Fibroblast of skin of back (primary cell): ENCODE measurements at regions not wholly inside any gene's neighbourhood (a gene's known extent, or its start where the extent isn't known, plus 50 kb on each side); places are given as distances from the start of the nearest gene placed in this dataset.
"Not testable (repeated sequence)": the region's sequence is repeated elsewhere in the genome, so short reads cannot be mapped to it uniquely, and the experiment has no call there.

ENCODE experiments used
- DNase-seq: peaks from one replicate; pipeline ENCODE4 v3.0.0-alpha.2; 2013

DNA sequence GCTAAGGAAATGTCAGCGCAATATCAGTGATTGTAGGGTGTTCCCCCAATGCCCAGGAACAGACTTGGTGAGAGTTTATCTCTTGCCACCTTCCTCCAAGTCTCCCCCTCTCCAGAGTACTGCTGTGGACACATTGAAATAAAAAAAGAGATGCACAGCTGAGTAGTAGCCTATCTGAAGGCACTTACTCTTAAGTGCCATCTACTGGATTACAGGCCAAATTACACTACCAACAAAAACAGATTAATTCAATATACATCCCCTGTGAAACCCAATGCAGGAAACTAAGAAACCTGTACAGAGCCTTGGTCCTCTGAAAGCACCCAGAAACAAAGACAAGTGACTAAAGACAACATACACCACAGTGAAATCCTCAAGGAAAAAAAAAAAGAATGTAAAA lies 460.3 kb downstream of the ZIC3 start:
- peak; percentile 15 for DNase-seq

DNA sequence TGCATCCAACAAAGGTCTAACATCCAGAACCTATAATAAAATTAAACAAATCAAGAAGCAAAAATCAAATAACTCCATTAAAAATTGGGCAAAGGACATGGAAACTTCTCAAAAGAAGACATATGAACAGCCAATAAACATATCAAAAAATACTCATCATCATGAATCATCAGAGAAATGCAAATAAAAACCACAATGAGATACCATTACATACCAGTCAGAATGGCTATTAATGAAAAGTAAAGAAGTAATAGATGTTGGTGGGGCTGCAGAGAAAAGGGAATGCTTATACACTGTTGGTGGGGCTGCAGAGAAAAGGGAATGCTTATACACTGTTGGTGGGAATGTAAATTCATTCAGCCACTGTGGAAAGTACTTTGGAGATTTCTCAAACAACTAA lies 465.8 kb downstream of the ZIC3 start:
- peak; percentile 24 for DNase-seq

DNA sequence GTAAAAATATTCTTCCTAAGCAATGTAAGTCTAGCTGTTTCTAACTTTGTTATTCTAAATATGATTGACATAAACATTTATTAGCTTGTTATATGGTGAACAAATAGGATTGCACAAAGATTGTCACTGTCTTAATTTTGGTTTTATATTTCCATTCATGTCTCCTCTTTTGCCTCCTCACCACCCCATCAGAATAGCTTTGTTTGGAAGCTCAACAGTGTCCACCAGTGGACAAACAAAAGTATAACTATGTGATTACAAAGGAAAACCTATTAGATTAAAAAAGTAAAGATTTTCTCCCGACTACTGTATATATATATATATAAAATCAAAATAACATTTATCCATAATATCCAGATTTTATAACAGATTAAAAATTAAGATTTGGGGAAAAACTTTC lies 468.2 kb downstream of the ZIC3 start:
- DNase-seq, result peak; percentile 2

DNA sequence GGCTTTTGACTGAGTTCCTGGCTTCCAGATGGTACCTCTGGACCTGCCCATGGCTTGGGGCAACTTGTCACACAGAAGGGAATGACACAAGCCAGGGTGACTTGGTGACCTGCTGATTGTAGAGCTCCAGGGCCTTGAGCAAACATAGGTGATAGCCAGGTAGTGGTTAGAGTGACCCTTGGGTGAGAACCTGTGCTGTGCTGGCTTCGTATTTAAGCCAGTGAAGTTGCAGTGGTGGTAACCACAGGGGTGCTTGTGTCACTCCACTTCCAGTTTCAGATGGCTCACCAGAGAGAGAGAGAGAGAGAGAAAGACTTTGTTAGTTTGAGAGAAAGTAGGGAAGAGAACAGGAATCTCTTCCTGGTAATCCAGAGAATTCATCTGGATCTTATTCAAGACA lies 471.6 kb downstream of the ZIC3 start:
- no peak for DNase-seq

DNA sequence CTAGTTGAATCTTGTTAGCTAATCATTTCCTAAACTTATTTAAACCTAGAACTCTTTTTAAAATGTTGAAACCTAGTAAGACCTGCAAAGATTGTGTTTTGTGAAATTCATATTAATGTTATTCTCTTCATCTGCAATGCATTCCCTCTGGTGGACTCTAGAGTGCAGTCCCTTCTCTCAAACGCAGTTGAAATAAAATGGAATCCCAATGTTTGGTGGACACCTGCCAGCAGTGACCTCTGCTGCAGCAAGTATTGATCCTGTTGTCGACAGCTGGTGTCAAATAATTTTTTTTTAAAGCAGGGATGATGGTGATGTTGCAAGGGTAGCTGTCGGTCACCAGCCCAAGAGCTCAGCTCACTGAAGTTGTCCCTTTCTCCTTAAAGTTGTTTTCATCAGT lies 492.0 kb downstream of the ZIC3 start:
- DNase-seq, result no peak

DNA sequence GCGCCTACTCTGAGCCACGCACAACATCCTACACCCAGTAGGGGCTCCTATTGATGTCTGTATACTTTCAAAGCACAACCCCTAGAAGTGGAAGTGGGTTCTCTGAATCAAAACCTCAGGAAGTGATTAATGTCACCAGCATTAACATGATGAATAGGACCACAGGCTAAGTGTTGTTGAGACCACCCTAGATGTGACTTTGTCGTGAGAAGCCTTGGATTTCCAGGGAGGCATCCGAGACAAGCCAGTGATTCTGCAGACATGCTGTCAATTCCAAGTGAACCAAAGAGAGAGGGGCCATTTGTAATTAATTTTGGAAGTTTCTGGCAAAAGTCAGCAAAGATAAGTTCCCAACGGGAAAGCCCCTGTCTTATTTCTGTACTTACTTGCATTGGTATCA lies 493.0 kb downstream of the ZIC3 start:
- DNase-seq, result no peak

DNA sequence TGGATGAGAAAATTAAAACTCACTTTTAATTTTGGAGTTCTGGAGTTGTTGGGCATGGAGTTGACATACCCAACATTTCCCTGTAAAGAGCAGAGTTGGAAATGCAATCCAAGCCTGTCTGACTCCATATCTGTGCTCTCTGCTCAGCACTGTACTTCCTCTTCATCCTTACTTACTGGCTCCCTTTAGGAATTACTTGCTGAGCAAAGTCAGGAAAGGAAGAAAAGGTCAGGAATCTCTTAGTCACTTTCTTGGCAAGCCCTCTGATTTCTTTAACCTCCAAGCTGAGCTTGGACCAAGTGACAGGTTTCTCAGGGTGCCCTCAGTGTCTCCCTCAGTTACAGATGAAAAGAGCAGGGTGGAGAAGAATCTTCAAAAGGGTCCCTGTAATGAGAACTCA lies 501.5 kb downstream of the ZIC3 start:
- no peak for DNase-seq

DNA sequence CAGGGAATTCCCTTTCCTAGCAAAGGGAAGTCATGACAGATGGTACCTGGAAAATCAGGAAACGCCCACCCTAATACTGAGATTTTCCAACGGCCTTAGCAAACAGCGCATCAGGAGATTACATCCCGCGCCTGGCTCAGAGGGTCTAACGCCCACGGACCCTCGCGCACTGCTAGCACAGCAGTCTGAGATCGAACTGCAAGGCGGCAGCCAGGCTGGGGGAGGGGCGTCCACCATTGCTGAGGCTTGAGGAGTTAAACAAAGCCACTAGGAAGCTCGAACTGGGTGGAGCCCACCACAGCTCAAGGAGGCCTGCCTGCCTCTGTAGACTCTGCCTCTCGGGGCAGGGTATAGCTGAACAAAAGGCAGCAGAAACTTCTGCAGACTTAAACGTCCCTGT lies 507.7 kb downstream of the ZIC3 start:
- no peak for DNase-seq

DNA sequence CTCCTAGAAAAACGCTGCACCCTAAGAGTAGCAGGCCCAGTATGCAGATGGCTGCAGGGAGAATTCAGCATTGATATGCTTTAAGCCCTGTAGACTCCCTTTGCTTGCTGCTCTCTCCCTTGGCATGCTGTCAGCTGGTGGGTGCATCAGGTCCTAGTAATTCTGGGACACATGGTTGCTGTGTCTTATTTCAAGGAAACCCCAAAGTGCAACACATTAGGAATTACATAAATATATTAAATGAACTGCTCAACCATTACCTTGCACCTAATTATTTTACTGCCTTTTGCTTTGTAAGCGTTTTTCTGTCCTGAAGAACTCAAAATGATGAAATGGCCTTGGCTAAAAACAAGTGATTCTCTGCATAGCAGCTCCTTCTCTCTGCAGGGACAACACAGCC lies 516.3 kb downstream of the ZIC3 start:
- DNase-seq, result no peak

DNA sequence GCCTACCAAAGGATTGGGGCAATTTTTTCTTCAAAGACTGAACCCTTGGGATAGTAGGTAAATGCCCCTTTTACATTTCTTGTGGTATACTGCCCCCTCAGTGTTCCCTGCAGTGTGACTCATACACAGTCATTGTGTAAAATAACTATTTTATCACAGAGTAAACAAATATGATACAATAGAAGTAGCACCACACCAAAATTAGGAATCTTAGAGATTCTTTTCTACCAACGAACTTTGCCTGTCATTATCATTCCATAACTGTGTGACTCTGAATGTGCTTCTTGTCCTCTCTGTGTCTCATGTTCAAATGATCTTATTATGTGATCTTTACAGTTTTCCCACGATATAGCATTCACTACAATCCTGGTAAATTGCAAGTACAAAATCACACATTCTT lies 517.0 kb downstream of the ZIC3 start:
- DNase-seq, result peak; percentile 68

DNA sequence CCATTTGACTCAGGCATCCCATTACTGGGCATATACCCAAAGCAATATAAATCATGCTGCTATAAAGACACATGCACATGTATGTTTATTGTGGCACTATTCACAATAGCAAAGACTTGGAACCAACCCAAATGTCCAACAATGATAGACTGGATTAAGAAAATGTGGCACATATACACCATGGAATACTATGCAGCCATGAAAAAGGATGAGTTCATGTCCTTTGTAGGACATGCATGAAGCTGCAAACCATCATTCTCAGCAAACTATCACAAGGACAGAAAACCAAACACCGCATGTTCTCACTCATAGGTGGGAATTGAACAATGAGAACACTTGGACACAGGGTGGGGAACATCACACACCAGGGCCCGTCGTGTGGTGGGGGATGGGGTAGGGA lies 545.0 kb downstream of the ZIC3 start:
- not testable (repeated sequence) for DNase-seq

DNA sequence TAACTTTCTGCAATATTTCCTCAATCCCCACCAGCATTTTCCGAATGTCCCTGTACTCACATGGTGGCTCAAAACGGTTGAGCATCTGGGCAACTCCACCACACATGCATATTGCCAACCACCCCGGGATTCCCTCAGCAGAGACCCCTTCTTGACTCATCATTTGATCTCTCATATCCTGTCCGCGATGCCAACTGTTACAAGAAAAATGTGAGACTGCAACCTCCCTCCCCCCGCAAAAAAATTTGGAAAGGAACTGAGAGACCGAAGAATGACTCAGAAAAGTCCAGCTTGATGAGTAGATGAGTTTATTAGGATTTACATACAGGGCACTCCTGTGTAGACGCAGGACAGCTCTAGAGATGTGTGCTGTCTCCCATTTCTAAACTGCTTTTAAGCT lies 561.4 kb downstream of the ZIC3 start:
- DNase-seq, result peak; percentile 87

DNA sequence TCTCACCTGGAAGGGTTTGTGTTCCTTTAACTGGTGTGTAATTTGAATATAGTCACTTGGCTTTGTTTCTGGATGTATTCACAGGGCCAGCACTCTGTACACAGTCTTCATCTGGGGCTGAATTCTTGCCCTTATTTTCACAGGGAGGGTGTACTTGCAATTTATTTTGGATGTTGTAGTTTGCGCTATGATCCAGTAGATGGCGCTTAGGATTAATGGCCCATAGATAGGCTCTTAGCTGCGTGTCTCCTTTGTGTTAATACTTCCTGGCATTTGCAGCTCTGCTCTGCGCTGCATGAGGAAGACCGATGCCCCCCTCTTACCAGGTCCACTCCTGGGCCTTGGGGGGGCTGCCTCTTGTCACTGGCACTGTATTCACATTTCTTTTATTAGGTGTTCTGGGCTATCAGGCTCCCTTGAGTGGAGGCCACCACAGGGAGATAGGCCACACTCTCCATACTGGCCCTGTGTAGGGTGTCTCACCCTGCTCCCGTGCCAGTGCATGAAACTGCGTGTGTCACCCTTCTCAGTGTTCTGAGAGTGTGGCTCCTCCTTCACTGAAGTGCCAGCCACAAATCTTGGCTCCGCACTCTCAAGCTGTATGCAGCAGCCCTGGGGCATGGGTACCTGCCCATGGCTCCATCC lies 562.2 kb downstream of the ZIC3 start:
- peak; percentile 45 for DNase-seq

DNA sequence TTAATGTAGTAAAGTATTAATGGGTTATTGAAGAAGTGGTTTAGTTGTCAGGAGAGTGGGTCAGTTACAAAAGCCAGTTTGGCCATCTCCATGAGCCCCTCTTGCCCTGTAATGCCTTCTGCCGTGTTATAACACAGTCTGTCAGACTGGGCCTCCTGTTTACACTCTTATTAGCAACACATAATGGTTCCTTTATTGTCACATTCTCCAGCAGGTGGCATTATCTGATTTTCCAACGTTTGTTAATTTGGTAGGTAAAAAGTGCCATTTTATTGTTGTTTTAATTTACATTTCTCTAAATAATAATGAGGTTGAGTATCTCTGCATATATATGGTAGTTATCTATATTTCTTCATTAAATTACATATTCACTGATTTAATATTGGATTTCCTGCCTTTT lies 560.8 kb downstream of the FGF13 start:
- no peak for DNase-seq

DNA sequence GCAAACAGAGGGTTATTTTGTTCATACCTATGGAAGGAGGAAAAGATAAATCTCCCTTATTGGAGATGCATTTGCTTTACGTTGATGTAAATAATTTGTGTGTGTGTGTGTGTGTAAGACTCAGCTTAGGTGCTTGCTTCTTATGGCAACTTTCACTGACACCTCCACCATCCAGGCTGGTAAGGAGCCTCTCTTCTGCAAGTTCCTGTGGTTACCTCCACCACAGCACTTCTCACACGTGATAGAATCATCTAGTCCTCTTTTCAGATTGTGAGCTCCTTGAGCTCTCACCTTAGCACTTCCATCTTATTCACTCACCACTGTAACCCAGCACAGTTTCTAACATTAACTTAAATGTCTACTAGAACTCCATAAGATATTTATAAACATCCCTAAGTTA lies 553.7 kb downstream of the FGF13 start:
- DNase-seq, result no peak

DNA sequence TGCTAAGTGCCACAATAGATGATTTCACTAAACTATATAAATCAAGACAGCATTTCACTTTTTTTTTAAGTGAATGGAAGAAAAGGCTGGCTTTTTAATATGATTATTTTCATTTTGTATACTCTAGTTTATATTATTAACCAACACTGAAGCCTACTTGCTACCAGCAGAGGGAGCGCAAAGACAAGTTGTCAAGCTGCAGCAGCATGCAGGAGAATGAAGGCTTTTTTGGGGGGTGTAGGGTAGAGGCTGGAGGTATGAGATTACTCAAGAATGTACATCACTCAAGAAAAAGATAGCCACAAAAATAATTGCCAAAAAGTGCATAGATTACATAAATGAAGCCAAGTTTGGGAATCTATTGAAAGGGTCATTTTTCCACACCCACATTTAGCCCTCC lies 519.5 kb downstream of the FGF13 start:
- peak; percentile 16 for DNase-seq

DNA sequence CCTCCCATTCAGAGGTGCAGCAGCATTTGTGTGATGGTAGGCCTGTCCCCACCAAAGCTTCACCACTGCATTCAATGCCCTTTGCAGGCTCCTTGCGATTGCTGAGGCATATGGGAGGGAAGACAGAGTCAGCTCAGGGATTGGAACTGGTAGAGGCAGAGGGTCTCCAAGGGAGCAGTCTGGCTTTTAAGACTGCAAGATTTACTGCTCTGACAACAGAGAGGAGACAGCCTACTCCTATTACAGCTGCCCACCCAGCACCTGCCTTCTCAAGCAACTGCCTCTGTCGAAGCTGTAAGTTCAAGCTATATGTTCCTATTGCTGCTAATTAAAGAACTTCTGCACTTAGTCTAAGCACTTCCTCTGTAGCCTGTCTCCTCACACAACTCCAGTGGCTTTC lies 481.8 kb downstream of the FGF13 start:
- DNase-seq, result no peak

DNA sequence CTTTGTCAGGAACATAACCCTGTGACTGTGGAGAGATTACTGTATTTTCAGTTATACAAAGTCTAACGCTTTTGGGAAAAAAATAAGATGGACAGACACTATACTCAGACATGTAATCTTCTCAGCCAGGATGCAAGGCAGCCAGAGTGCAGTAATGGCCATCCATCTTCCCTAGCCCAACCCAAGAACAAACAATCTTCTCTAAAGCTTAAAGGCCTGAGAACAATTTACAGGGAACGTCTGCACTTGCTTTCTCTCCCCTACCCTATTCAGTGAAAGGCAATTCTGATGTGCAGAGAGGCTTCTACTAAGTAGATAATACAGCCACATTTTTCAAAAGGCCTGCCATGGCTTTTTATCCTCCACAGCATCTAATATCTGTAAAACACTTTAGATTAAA lies 471.3 kb downstream of the FGF13 start:
- no peak for DNase-seq

DNA sequence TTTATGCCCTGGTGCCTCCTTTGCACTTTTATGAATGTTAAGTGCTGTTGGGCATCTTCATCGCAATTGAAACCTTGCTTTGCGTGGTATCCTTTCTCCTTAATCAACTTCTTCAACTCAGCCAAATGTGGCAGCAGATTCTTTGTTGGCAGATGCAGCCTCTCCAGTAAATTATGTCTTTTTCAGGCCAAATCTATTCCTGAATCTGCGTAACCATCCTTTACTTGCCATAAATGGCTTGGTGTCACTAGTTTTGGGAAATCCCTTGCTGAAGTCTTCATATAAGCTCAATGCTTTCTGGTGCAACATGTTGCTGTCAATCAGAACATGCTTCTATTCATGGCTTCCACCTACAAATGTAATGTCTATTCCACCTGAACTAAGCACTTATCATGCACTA lies 457.5 kb downstream of the FGF13 start:
- DNase-seq, result no peak

DNA sequence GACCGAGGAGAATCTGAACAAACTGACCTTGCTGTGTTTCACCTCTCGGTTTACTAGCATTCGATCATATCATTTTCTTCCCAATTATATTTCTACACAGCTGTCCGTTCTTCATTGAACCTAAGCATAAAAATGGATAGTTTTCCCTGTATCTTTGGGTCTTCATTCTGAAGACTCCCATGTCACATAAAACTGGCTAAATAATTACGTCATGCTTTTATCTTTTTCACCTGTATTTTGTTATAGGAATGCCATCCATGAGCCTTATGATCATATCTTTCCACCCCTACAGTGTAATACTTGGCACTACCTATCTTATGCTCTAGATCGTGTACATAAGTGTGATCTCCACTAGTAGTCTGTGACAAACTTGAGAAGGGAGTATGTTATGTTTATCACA lies 456.1 kb downstream of the FGF13 start:
- no peak for DNase-seq

DNA sequence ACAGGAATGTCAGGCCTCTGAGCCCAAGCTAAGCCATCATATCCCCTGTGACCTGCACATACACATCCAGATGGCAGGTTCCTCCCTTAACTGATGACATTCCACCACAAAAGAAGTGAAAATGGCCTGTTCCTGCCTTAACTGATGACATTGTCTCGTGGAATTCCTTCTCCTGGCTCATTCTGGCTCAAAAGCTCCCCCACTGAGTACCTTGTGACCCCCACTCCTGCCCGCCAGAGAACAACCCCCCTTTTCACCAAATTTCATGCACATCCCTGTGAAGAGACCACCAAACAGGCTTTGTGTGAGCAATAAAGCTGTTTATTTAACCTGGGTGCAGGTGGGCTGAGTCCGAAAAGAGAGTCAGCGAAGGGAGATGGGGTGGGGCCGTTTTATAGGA lies 447.4 kb downstream of the FGF13 start:
- DNase-seq, result not testable (repeated sequence)

DNA sequence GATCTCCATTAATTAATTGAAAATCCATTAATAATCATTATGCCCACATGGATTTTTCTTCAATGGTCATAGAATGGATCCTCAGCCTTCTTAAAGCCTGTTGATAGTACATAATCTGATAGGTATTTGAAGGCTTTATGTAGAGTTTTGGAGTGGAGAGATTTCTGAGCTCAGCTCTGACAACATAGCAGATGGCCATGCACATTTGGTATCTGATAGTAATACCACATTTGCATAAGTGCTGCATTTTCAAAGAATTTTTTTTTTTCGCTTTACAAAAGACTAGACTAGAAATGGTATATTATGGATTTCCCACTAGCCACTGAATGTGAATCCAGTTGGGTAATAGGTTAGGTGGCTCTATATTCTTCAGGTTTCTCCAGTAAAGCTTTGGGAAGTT lies 440.6 kb downstream of the FGF13 start:
- DNase-seq, result no peak

DNA sequence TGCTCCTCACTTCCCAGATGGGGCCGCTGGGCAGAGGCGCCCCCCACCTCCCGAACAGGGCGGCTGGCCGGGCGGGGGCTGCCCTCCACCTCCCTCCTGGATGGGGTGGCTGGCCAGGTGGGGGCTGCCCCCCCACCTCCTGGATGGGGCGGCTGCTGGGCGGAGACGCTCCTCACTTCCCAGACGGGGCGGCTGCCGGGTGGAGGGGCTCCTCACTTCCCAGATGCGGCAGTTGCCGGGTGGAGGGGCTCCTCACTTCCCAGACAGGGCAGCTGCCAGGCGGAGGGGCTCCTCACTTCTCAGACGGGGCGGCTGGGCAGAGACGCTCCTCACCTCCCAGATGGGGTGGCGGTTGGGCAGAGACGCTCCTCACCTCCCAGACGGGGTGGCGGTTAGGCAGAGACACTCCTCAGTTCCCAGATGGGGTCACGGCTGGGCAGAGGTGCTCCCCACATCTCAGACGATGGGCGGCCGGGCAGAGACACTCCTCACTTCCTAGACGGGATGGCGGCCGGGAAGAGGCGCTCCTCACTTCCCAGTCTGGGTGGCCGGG lies 428.8 kb downstream of the FGF13 start:
- DNase-seq, result not testable (repeated sequence)

DNA sequence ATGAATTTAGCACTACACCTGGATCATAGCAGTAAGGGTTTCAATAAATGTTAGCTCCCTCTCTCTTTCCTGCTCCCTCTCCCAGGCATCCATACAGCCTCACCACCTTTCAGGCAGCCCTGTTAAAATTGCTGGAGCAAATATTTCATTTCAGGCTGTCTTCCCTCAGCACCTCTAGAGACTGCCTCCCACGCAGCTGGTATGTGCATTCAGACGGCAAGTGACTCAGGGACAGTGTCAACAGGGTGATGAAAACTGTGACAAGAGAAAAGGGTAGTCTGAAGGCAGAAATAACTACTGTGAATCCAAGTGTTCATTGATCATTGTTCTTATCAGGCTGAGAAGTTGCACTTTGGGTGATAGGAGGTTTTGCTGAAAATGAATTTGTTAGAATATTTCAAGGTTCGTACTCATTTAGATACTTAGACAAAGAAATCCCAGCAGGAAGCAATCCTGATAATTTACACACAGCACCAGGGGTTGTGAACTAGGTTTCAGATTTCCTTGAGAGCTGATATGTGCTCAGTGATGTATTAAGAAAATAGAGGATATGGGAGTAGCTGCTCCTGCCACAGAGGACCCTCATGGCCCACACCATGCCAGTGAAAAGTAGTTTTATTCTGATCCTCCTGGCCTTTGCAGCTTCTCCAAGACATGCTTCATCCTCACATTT lies 424.2 kb downstream of the FGF13 start:
- DNase-seq, result no peak

DNA sequence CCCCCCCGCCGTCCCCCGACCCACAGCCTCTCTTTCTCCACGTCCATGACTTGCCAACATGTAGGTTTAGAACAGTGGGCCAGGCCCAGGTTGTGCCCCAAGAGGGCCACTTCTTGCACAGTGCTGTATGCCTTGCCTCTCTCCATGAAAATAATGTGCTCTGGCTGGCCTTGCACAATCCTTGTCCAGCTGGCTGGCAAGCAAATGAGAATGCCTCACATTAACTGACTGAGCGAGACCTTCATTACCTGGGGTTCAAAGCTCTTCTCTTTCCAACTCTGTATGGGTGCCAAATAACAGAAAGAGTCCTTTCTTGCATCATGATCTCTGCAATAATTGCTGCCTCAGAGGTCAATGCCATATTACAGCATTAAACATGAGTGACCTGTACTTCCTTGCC lies 416.6 kb downstream of the FGF13 start:
- no peak for DNase-seq
